ENCODE measurements at regions not wholly inside any gene's neighbourhood (a gene's known extent, or its start where the extent isn't known, plus 50 kb on each side); places are given as distances from the start of the nearest gene placed in this dataset.

DNA sequence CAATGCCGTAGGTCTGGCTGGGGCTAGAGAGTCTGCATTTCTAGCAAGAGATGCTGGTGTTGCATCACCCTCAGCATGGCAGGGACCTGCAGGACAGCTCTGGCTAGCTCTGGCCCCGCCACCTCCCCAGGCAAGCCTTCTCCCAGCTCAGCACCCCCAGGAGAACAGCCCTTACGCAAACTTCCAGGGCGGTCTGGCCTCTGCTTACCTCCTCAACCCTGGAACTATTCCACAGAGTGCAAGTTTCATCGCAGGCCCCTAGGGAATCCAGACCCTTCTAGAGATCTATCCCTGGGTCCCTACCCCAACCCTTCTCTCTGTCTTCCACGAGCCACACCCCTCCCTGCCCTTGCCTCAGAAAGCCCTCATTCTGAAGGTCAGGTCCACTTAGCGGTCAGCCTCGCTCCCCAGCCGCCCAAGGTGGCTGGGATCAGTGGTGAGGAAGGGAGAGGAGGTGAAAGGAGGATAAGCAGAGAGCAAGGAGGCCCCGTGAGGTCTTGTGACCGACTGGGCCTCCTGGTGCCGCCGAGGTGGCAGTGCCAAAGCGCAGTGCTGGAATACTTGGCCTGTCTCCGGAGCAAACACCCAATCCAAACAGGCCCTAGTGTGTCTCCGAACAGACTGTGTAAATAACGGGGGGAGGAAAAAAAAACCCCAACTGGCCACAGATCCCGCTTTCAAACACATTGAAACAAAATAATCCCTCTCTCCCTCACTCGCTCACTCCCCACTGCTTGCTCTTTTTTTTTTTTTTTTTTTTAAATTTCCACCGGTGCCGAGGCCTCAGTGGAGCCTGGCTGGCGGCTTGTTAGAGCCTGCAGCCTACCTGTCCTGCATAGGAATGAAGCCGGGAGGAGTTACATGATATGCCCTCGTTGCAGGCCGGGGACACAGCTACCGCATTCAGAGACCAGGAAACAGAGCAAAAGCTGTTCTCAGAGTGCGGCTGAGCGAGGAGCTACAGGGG is 380.9 kb downstream of the SOX9 start:
- TF ChIP-seq, protein P1, sequence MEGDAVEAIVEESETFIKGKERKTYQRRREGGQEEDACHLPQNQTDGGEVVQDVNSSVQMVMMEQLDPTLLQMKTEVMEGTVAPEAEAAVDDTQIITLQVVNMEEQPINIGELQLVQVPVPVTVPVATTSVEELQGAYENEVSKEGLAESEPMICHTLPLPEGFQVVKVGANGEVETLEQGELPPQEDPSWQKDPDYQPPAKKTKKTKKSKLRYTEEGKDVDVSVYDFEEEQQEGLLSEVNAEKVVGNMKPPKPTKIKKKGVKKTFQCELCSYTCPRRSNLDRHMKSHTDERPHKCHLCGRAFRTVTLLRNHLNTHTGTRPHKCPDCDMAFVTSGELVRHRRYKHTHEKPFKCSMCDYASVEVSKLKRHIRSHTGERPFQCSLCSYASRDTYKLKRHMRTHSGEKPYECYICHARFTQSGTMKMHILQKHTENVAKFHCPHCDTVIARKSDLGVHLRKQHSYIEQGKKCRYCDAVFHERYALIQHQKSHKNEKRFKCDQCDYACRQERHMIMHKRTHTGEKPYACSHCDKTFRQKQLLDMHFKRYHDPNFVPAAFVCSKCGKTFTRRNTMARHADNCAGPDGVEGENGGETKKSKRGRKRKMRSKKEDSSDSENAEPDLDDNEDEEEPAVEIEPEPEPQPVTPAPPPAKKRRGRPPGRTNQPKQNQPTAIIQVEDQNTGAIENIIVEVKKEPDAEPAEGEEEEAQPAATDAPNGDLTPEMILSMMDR (IDR thresholded peaks at IDR 0.05; ENCODE audit: low read depth, low read length) = no peak
- CTCF ChIA-PET = no interaction called here
- DNase-seq (ENCODE audit: low read depth, low spot score) = no peak
- no peak overlapping the region for H3K4me3 ChIP-seq (ENCODE audit: low read depth, low read length)
- POLR2A ChIA-PET = interaction anchor here (0.6 to 0.7 kb wide), 2 partner anchors 323 to 380 kb away, joined by 3 to 4 read pairs; no protein-coding TSS in a partner anchor
- H3K27me3 ChIP-seq (ENCODE audit: control insufficient read depth, insufficient read depth, low read length) = no peaks in the 10 kb centered on the region
- H3K27ac ChIP-seq (ENCODE audit: low read depth, low read length) = peak overlapping the region; percentile 31
- H3K9me3 ChIP-seq (ENCODE audit: control insufficient read depth, insufficient read depth, low read length) = no peaks in the 10 kb centered on the region; the same call in 1 of the 2 replicates

DNA sequence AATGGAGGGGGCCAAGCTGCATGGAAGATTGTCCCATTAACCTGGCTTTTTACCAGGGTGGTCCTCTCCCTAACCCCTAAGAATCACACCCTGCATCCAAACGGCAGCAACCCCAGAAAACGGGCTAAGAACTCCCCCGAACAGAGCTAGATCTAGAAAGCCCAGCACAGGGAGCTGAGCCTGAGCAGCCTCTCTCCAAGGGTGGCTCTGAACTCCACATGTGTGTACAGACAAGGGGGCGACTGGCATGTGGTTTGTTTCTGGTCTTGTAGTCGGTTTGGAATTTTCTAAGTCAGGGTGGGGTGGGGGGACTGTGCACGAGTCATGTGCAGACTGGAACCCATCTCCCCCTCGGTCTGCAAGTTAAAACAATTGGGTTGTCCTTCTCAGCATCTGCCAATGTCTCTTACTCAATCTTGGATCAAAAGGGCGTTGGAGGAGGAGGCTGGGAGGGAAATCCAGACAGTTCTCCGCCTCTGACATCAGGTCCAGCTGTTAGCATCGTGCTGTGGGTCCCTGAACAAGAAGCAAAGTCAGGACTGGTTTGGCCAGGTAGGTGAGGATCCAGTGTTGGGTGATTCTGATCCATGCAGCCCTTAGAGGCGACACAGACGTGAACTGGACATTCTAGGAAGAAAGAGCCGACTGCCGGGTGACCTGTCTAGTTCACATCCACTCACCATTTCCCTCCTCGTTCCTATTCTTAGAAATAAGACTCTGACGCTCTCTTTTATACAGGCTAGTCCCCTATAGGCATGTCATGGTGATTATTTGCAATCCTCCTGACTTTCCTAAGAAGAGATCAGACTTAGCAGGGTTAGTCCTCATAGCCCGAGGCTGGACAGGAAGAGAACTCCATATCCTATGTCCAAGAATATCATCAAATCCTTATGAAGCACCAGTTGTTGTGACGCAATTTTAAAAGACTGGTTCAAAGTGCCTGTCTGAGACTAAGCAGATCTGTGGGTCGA is 381.8 kb downstream of the SOX9 start:
- CTCF ChIA-PET = interaction anchor here (0.7 to 1.0 kb wide), 2 partner anchors 11 to 37 kb away, joined by 3 to 7 read pairs; no protein-coding TSS in a partner anchor
- Histone ChIP-seq H3K27ac (ENCODE audit: low read depth, low read length) (peak overlapping the region; percentile 31), H3K4me3 (ENCODE audit: low read depth, low read length) (no peak overlapping the region), H3K27me3 (ENCODE audit: control insufficient read depth, insufficient read depth, low read length) (no peaks in the 10 kb centered on the region), H3K9me3 (ENCODE audit: control insufficient read depth, insufficient read depth, low read length) (no peaks in the 10 kb centered on the region; the same call in 1 of the 2 replicates)
- peak; percentile 30 for DNase-seq (ENCODE audit: low read depth, low spot score)
- POLR2A ChIA-PET = interaction anchor here (0.6 to 0.7 kb wide), 3 partner anchors 115 to 381 kb away, joined by 3 to 4 read pairs (median 3); no protein-coding TSS in a partner anchor
- TF ChIP-seq, protein P1 (IDR thresholded peaks at IDR 0.05; ENCODE audit: low read depth, low read length) = no peak

DNA sequence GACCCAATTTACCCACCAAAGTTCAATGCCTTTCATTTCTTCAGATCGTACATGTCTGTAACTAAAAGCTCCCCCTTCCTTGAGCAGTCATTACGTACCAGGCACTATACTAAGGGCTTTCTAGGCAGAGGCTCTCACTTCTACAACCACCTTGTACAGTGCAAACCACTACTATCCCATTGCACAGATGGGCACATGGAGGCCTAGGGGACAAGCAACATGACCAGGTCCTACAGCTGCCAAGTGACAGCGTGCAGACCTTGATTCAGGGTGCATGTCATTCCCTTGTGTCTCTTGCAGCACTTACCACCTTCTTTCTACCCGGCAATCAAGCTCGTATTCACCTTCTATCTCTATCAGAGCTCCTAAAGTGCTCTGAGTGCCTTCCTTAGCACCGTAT is 382.7 kb downstream of the SOX9 start:
- DNase-seq (ENCODE audit: low read depth, low spot score) = no peak
- H3K27me3 ChIP-seq (ENCODE audit: control insufficient read depth, insufficient read depth, low read length) = no peaks in the 10 kb centered on the region
- no peak overlapping the region for H3K4me3 ChIP-seq (ENCODE audit: low read depth, low read length)
- POLR2A ChIA-PET = no interaction called here
- CTCF ChIA-PET = interaction anchor here (0.7 kb wide), 1 partner anchor 10 kb away, joined by 7 read pairs; no protein-coding TSS in a partner anchor
- TF ChIP-seq, protein P1 (IDR thresholded peaks at IDR 0.05; ENCODE audit: low read depth, low read length) = no peak
- H3K27ac ChIP-seq (ENCODE audit: low read depth, low read length) = no peak overlapping the region
- H3K9me3 ChIP-seq (ENCODE audit: control insufficient read depth, insufficient read depth, low read length) = no peaks in the 10 kb centered on the region; the same call in 1 of the 2 replicates

DNA sequence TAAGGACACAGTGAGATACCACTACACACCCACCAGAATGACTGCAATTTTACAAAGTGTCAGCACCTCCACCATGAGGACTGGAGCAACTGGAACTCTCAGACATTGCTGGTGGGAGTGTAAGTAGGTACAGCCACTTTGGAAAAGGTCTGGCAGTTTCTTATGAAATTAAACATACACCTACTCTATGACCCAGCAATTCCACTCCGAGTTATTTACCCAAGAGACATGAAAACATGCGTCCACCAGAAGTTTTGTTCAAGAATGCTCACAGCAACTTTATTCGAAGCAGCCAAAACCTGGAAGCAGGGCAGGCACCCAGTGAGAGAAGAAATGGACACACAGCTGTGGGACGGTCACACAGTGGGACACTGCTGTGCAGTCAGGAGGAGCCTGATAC is 384.0 kb downstream of the SOX9 start:
- H3K4me3 ChIP-seq (ENCODE audit: low read depth, low read length) = no peak overlapping the region
- CTCF ChIA-PET = no interaction called here
- TF ChIP-seq, protein P1 (IDR thresholded peaks at IDR 0.05; ENCODE audit: low read depth, low read length) = no peak
- POLR2A ChIA-PET = no interaction called here
- H3K27me3 ChIP-seq (ENCODE audit: control insufficient read depth, insufficient read depth, low read length) = no peaks in the 10 kb centered on the region
- DNase-seq (ENCODE audit: low read depth, low spot score) = no peak
- no peaks in the 10 kb centered on the region; the same call in 1 of the 2 replicates for H3K9me3 ChIP-seq (ENCODE audit: control insufficient read depth, insufficient read depth, low read length)
- no peak overlapping the region for H3K27ac ChIP-seq (ENCODE audit: low read depth, low read length)
